GM19035 (cell line): ENCODE measurements at regions not wholly inside any gene's neighbourhood (a gene's known extent, or its start where the extent isn't known, plus 50 kb on each side); places are given as distances from the start of the nearest gene placed in this dataset.

Source experiments
- ATAC-seq: cut with Tn5 transposase; IDR thresholded peaks from one replicate; pipeline ENCODE4 v1.9.1; 2021; ENCODE audit not compliant: unreplicated experiment

DNA sequence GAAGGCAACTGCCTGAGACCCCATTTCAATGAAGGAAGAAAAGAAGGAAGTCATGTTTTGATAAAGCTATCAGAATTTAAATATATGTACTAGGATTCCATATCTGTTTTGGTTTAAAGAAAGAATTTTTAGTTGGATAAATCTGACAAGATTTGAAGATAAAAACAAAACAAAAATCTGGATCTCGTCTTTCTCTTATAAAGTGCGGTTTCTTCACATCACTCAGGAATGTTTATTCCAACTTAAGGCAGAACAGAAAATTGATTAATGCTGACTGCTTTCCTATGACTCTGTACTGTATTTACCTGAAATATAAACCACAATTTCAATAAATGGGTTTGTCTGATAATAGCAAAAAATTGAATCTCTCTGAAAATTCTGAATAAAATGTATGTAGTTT lies 439.7 kb downstream of the RFPL4B start:
- no peak for ATAC-seq

DNA sequence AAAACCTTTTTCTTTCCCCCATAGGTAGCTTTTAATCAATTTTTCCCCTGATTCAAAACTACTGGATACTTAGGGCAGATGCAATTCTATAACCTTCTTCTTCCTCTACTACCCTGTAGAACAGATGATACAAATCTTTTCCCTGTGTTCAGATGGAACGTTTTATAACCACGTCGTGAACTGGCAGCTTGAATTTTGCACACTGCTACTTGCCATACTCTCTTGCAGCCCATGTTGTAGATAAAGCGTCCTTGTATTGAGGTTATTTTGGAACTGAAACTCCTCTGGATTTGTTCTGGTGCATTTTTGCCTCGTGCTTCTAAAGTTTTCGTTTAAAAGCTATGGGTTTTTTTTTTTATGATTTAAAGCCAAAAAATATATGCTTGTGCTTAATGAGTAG lies 440.2 kb downstream of the RFPL4B start:
- no peak for ATAC-seq

DNA sequence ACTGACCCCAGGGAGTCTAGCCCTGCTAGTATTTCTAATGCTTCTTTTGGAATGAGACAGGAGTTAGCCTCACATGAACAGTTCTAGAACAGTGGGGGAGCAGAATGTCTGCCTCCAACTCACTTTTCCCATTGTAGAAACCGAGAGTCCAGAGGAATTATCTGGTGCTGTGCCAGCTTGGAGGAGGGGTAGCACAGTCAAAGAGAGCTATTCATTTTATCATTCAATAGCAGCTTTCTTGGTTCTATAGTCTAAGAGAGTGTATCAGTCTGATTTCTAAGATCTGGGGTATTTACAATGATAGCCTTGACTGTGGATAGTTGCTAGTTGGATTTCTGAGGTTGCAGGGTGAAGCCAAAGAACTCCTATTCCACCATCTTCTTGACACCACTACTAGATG lies 448.2 kb downstream of the RFPL4B start:
- no peak for ATAC-seq

GRCh38 chr6:112796712-112797111 lies 449.6 kb downstream of the RFPL4B start:
- no peak for ATAC-seq

DNA sequence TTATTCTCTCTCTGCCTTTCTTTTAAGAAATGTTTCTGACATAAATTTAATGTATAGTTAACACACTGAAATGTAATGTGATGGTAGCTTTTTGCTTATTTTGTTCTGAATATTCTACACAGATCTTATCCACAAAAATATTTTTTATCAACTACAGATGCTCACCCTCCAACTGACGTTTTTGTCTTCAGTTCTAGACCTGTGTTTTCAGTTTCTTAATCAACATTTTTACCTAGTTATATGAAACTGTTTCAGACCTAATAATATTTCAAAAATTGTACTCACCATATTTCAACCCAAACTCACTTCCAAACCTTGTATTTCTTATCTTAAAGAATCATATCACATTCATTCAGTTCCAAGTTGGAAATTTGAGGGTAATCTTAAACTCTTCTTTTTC lies 452.8 kb downstream of the RFPL4B start:
- no peak for ATAC-seq

DNA sequence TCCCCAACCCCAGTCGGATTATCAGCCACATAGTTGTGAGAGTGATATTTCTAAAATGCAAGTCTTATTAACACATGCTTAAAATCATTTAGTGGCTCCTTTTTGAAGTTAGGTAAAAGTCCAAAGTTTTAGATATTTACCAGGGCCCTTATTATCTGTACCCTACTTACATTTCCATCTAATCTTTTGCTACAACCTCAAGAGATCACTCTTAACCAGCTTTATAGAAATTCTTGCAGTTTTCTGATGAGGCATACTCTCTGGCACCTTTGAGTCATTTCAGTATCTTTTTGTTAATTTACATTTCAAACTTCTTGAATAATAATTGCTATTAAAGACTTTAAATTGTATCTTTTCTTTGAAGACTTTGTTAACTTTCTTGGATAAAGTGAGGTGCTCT lies 453.3 kb downstream of the RFPL4B start:
- peak; percentile 44 for ATAC-seq

DNA sequence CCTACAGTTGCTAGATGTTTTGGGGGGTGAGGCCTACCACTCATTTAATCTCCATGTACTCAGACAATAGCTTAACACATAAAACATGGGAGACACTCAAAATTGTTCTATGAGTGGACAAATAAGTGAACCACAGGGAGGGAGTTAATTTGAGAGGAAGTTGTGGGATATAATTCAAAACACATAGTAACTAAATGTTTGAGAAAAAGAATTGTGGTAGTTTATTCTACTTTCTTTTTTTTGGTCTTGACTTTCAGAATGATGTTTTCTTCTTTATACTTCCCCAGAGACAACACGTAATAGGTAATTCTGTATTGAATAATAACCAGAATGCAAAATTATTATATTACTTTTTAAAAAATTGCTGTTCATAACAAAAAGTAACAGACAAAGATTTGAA lies 453.8 kb downstream of the RFPL4B start:
- peak; percentile 57 for ATAC-seq

DNA sequence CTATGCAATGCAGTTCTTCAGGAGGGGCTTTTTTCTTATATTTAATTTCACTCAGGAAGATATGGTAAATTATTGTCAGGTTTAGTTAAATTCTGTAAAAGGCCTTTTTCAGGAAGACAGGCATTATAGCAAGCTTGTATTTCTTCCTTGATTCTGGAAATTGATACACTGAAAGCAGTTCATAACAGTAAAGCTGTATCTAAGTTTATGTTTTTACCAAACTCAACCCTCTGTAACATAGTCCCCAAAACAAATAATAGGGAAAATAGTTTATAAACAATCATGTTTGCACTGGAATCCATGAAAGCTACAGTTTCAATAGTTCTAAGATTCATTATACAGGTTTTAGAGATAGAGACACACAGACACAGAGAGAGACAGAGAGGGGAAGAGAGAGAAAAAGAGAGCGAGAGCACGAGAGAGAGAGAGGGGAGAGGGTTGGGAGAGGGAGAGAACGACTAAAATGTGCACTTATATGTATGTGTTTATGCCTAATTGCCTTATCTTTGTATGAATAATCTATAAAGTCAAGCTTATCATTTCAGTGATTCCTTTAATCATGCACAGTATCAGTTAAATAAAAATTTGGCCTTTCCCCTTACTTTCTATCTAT lies 454.4 kb downstream of the RFPL4B start:
- ATAC-seq = no peak

GRCh38 chr6:112802144-112802543 lies 455.0 kb downstream of the RFPL4B start:
- no peak for ATAC-seq

GRCh38 chr6:112804638-112805330 lies 457.7 kb downstream of the RFPL4B start:
- no peak for ATAC-seq

DNA sequence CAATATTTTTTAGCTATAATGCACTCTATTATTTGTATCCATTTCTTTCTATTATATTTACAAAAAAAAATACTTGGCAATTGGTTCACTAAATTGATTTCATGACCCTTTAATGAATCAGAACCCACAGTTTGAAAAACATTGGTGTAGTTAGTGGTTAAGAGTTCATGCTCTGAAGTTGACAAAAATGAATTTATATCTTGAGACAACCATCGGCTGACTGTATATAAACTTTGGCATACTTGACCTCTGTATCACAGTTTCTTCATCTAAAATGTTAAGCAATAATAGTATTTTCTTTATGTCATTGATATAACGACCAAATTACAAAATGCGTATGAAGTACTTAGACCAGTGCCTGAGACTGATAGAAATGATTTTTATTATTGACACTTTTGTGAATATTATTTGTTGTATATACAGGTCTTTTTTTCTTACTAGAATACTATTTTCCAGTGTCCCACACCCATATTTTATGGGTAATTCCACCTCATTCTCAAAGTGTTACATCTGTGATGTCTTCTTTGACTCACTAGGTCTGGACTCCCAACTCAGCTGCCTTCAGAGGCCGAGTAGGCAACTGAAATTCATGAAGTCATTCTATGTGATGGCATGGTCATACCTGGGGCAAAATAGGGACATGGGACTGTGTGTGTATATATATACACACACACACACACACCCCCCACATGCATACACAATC lies 459.2 kb downstream of the RFPL4B start:
- ATAC-seq = no peak

- no peak for ATAC-seq
Observed at GRCh38 chr6:112821476-112821875, 474.3 kb downstream of the RFPL4B start.

- no peak for ATAC-seq
Observed at GRCh38 chr6:112822769-112823168, 475.6 kb downstream of the RFPL4B start.

DNA sequence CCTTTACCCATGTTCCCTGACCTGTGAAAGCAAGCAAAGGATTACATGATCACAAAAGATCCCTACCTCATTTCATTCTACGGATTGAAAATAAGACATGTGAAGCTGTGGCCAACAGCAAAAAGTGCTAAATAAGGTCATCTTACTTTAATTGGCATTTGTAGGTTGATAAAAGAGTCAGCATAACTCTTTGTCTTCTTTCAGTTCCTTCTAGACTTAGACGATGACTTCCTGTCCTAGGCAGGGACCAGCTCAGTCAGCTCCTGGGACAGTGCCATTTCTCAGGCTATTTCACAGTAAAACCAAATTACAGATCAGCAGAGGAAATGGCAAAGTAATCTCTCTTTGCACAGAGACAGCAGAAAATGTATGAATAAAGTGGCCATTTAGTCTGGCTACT lies 480.7 kb downstream of the RFPL4B start:
- ATAC-seq = peak; percentile 99

DNA sequence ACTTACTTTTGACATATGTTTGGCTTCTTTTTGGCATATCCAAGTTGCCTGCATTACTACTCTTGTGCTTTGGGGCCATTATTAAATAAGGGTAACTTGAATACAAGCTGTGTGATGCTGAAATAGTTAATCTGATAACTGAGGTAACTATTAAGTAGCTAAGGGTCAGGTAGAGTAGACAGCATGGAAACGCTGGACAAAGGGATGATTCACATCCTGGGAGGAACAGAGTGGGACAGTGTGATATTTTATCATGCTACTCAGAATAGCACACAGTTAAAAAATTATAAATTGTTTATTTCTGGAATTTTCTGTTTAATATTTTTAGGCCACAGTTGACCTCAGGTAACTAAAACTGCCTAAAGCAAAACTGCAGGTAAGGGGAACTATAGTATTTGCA lies 483.9 kb downstream of the RFPL4B start:
- no peak for ATAC-seq

DNA sequence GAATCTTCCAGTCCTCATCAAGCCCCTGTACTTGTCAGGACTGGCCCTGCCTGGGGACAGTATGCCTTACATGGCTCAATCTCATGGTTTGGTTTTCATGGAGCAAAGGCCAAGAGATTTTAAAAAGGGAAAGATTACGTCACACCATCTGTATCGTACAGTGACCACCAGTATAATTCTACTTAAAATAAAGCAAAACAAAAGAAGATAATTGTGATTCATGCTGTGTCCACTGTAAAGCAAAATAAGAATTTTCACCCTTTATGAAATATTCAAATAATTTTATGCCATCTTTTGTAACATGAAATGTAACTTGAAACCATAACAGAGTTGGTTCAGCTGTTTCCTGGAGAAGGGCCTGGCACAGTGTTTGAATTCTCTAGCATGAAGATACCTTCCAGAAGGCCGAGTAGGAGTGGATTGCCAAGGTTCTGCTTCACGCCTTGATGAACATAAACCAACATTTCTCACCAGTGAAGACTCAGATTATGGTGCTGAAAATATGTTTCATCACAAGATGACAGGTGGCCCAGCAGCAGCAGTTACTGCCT lies 486.5 kb downstream of the RFPL4B start:
- no peak for ATAC-seq

DNA sequence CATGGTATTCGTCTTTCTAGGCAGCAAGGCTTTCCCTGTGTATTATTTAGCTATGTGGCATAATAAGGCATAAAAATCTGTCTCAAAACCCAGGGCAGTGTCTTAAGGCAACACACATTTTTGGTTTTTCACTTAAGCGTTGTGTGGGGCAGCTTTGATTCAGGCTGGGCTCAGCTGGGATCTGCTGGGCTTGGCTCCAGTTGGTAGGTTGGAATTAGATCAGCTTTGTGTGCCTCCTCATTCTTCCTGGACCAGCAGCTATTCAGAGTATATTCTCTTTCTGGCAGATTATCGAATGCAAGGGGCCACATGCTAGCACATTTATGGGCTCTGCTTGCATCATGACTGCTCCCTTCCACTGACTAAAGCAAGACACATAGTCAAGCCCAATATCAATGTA lies 487.9 kb downstream of the RFPL4B start:
- no peak for ATAC-seq

- no peak for ATAC-seq
Observed at GRCh38 chr6:112839525-112839961, 492.4 kb downstream of the RFPL4B start.

DNA sequence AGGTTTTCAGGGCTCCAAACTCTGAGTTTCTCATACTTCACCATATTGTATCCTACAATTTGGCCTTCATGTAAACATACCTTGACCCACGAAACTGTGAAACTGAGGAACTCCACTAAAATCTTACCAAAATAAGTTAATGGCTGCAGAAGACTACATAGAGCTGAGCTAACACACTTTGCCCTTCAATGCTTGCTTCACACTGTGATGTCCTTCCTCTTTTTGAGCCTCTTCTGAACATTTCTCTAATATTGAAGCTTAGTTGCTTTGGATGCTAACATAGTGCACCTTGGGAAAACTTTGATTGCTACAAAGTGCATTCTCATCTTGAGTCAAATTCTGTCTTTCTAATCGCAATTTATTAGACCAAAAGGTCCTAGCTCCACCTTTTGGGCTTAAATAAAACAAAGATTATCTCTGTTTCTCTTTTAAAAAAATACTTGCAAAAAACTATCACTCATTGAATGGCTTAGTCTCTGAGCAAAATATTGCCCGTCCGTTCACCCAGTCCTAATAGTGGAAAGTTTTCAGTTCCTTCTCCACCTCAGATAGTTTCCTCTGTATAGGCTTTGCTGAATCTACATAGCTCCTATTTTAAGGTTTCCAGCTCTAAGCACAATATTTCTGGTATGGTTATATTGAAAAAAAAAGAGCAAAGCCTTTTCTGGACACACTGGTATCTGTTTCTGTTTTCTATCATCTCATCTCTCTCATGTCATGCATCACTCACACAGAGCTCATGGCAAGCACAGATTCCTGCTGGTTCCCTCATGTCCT lies 494.6 kb downstream of the RFPL4B start:
- peak; percentile 61 for ATAC-seq

DNA sequence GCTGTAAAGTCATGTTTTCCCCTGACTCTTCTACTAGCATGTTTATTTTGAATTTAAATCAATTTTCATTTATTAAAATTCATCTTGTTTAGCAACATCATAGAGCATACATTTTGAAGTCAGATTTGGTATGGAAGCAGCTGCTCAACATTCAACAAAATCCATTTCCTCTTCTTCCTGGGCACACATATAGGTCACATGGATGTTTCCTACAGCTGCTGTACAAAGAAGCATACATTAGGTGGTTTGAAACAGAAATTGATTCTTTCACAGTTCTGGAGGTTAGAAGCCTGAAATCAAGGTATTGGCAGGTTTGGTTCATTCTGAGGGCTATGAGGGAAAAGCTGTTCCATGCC lies 495.2 kb downstream of the RFPL4B start:
- peak; percentile 16 for ATAC-seq

DNA sequence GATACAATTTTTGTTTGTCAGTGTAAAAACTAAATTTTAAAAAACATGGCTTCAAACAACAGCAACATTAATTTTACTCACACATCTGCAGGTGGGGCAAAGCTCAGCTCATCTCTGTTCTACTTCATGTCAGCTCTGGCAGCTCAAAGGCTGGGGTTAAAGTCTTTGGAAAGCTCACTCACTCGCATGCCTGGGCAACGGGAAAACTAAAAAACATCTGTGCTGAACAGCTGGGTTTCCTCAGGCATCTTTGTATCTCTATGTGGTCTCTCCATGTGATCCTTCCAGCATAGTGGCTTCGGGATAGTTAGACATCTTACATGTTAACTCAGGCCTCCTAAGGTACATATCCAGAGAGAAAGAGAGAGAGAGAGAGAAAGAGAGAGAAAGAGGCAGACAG lies 499.6 kb downstream of the RFPL4B start:
- no peak for ATAC-seq
